OCI-LY7 (cell line): ENCODE measurements at regions not wholly inside any gene's neighbourhood (a gene's known extent, or its start where the extent isn't known, plus 50 kb on each side); places are given as distances from the start of the nearest gene placed in this dataset.

Experiments used
- CTCF ChIP-seq: fragments of 200-600 bp; sonication (generic); conservative IDR thresholded peaks from 2 replicates; pipeline ENCODE4 v1.5.1; 2014; ENCODE audit warnings: mild to moderate bottlenecking, antibody characterized with exemption, low read length, moderate library complexity, mixed read lengths
- EZH2phosphoT487 ChIP-seq: fragments of 200-600 bp; sonication (generic); IDR thresholded peaks from 2 replicates; pipeline ENCODE4 v1.6.1; 2018; ENCODE audit warnings: low read depth, borderline replicate concordance, mild to moderate bottlenecking, mixed run types, antibody characterized with exemption, low read length, moderate library complexity, mixed read lengths

DNA sequence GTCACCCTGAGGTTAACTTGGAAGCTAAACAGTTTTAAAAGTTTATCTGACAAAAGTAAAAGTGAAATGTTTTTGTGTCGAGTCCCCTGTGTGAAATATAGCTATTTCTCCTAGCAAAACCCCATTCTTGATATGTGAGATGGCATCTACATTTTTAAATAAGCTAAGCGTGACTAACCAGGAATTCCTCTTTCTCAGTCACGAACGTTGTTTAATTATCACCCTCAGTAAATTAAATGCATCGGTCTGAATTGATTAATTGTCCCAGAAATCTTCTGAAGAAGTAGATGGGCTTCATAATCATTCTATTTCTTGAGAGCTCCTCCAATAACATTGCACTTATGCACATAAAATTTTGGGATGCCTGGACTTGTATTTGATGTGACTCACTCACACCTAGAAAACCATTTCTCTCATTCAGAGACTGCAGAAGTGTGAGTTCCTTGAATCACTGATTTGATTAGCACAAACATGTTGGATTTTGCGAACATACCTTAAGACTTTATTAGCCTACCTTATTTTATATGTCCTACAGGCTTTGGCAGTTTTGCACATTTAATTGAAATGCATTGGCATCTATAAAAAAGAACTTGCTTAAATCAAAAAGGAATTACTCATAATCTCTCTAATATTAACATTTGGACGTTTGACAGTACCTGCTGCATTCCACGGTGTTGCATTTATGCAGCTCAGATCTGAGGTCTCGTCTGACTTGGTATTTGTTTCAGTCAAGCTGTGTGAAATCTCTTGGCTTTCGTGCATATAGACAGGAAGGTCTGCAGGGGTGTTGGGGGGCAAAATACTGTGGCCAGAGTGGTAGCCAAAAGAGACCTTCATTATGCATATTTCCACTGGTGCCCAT lies 475.2 kb downstream of the EPHA4 start:
- TF ChIP-seq CTCF (no peak), EZH2phosphoT487 (no peak)
